Brain microvascular endothelial cell (primary cell): ENCODE measurements at regions not wholly inside any gene's neighbourhood (a gene's known extent, or its start where the extent isn't known, plus 50 kb on each side); places are given as distances from the start of the nearest gene placed in this dataset.
"Not testable (repeated sequence)": the region's sequence is repeated elsewhere in the genome, so short reads cannot be mapped to it uniquely, and the experiment has no call there.

Experiments used
- DNase-seq: peaks from one replicate; pipeline ENCODE4 v3.0.0-alpha.2; 2020
- H3K27ac ChIP-seq: fragments of 250-450 bp; sonication (Bioruptor Pico); 2 replicates; pipeline ENCODE4 v1.5.1; 2020; ENCODE audit warnings: mild to moderate bottlenecking, moderate library complexity
- H3K27me3 ChIP-seq: fragments of 250-450 bp; sonication (Bioruptor Pico); replicated peaks from 2 replicates; pipeline ENCODE4 v1.5.1; 2020; ENCODE audit warnings: mild to moderate bottlenecking
- H3K36me3 ChIP-seq: fragments of 250-450 bp; sonication (Bioruptor Pico); replicated peaks from 2 replicates; pipeline ENCODE4 v1.5.1; 2020; ENCODE audit warnings: mild to moderate bottlenecking
- H3K4me3 ChIP-seq: 2 replicates; pipeline ENCODE4 v1.5.1; 2011; ENCODE audit warnings: low read depth, mild to moderate bottlenecking, control low read depth, low read length, moderate library complexity
- in situ Hi-C: cut with HindIII; loops from 2 replicates; pipeline ENCODE4 v1.10.0; 2017; ENCODE audit warnings: low sequenced_read_pairs, low pct_ligation_motif_present
- TF ChIP-seq, protein P1 (sequence below): IDR thresholded peaks from 2 replicates; pipeline ENCODE4 v1.5.1; 2011; ENCODE audit warnings: low read depth, mild to moderate bottlenecking, moderate library complexity, low read length, control low read depth, inconsistent platforms; ENCODE audit errors: missing control alignments

DNA sequence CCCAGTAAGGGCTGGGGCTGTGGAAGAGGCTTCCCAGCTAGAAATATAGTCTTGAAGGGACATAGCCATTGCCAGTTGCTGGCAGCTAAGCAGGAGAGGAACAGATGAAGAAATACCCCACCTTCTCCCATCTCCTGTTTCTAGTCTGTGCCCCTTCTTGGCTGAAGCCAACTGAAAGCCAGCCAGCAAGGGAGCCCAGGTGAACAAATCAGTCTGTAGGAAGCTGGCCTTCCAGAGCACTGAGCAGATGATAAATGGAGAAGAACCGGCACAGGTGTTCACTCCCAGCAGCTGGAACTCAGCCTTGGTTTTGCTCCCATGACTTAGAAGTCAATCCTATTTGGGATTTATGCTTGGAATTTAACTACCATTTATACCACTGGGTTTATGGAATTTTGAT, 69.2 kb upstream of the DHX40 start:
- no peaks in the 10 kb centered on the region for H3K27me3 ChIP-seq
- DNase-seq, result no peak
- no peak overlapping the region for H3K27ac ChIP-seq
- H3K4me3 ChIP-seq, result no peak overlapping the region
- in situ Hi-C loops, result no loop called here
- TF ChIP-seq, protein P1, sequence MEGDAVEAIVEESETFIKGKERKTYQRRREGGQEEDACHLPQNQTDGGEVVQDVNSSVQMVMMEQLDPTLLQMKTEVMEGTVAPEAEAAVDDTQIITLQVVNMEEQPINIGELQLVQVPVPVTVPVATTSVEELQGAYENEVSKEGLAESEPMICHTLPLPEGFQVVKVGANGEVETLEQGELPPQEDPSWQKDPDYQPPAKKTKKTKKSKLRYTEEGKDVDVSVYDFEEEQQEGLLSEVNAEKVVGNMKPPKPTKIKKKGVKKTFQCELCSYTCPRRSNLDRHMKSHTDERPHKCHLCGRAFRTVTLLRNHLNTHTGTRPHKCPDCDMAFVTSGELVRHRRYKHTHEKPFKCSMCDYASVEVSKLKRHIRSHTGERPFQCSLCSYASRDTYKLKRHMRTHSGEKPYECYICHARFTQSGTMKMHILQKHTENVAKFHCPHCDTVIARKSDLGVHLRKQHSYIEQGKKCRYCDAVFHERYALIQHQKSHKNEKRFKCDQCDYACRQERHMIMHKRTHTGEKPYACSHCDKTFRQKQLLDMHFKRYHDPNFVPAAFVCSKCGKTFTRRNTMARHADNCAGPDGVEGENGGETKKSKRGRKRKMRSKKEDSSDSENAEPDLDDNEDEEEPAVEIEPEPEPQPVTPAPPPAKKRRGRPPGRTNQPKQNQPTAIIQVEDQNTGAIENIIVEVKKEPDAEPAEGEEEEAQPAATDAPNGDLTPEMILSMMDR, result no peak
- H3K36me3 ChIP-seq, result no peaks in the 10 kb centered on the region

DNA sequence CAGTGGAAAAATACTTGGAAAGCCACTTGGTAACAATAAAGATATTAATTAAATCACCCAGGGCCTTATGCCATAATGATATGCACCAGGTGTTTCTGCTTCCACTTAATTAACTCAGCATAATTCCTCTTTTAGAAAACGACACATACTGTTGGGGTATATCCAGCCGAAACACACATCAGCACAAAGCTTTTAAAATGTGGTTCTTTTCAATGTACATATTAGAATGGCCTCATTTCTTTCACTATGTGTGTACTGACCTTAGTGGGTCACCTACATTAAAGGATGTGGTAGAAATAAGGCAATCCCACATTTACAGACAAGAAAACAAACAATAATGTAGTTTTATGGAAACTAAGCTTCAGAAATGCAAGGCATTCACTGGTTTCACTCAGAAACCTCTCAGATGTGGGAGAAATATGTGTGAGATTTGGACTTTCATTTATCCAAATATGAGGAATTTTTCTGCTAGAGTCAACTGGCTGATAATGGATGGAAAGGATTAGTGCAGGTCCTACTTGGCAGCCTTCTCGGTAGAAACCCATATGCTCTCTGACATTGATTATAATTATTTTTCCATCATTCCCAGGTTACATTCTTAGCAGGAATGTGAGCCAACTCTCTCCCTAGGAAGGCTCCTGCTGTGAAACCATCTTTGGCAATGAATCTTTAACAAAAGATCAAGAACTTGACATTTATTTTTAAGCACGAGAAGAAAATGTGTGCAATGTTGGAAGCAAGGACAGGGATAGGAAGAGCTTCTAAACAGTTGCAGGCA, 66.7 kb upstream of the DHX40 start:
- Histone ChIP-seq H3K36me3 (no peaks in the 10 kb centered on the region), H3K27ac (no peak overlapping the region), H3K4me3 (no peak overlapping the region), H3K27me3 (no peaks in the 10 kb centered on the region)
- TF ChIP-seq, protein P1, result no peak
- DNase-seq, result no peak
- in situ Hi-C loops, result no loop called here

DNA sequence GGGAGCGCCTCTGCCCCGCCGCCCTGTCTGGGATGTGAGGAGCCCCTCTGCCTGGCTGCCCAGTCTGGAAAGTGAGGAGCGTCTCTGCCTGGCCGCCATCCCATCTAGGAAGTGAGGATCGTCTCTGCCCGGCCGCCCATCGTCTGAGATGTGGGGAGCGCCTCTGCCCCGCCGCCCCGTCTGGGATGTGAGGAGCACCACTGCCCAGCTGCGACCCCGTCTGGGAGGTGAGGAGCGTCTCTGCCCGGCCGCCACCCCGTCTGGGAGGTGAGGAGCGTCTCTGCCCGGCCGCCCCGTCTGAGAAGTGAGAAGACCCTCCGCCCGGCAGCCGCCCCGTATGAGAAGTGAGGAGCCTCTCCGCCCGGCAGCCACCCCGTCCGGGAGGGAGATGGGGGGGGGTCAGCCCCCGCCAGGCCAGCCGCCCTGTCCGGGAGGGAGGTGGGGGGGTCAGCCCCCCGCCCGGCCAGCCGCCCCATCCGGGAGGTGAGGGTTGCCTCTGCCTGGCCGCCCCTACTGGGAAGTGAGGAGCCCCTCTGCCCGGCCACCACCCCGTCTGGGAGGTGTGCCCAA, 65.2 kb upstream of the DHX40 start:
- H3K36me3 ChIP-seq, H3K27ac ChIP-seq, DNase-seq, H3K27me3 ChIP-seq, in situ Hi-C loops, H3K4me3 ChIP-seq: not testable (repeated sequence)

DNA sequence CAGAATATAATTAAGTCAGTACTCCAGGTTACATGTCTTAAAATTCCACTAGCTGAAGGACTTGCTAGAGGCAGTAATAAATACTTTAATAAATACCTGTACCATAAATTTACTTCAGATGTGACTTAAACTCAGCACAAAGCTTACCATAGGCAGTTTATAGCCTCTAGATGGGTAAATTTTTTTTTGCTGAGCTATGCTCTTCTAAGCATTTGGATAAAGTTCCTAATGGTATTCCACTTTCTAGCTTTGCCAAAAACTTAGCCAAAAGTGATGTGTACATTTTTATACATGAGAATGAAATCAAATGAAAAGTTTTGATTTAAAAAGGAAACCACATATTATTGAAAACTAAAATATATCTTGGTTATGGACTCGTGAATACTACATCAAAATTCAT, 63.7 kb upstream of the DHX40 start:
- Histone ChIP-seq H3K36me3 (no peaks in the 10 kb centered on the region), H3K27ac (no peak overlapping the region), H3K27me3 (no peaks in the 10 kb centered on the region), H3K4me3 (no peak overlapping the region)
- no peak for DNase-seq
- in situ Hi-C loops, result no loop called here
- TF ChIP-seq, protein P1, result no peak

DNA sequence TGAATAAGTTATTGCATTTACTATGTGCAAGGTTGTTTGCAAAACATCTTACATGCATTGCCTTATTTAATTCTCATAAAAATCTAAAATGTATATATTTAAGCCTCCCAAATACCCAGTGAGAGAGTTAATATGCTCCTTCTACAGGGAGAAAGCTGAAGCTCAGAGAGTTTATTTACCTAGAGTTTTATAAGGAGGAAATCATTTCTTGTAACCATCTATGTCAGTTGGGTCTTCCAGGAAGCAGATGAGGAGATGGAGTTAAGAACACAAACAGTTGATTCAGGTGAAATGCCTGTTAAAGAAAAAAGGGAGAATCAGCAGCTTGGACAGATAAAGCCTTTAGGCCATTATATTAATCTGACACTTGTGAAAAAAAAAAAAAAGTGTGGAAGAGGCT, 62.6 kb upstream of the DHX40 start:
- H3K36me3 ChIP-seq, result no peaks in the 10 kb centered on the region
- in situ Hi-C loops, result no loop called here
- no peak overlapping the region for H3K4me3 ChIP-seq
- H3K27ac ChIP-seq, result no peak overlapping the region
- no peaks in the 10 kb centered on the region for H3K27me3 ChIP-seq
- TF ChIP-seq, protein P1, result no peak
- DNase-seq, result no peak

DNA sequence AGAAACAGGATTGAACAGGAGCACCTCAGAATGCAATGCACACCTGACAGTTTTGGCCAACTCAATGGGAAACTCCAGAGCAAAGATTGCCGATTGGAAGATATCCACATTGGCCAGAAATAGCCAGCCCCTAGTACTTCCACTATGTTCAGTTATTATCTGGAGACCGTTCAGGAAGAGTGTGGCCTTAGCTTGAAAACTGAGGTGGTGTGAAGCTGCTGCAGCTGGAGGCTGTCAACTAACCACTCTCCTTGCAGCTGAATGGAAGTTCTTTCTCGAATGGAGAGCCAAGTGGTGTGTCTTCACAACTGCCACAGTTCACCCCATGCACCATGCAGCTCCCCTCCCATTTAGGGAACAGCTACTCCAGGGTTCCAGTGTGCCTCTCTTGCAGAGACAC, 61.9 kb upstream of the DHX40 start:
- in situ Hi-C loops, result no loop called here
- no peak for DNase-seq
- no peak overlapping the region for H3K4me3 ChIP-seq
- no peak overlapping the region for H3K27ac ChIP-seq
- H3K36me3 ChIP-seq, result no peaks in the 10 kb centered on the region
- TF ChIP-seq, protein P1, result no peak
- H3K27me3 ChIP-seq, result no peaks in the 10 kb centered on the region
